Nephron progenitor cell (in vitro differentiated cells): ENCODE measurements at regions not wholly inside any gene's neighbourhood (a gene's known extent, or its start where the extent isn't known, plus 50 kb on each side); places are given as distances from the start of the nearest gene placed in this dataset.
A peak's percentile ranks its signal among the peaks of the same experiment; 100 is the strongest.

Source experiments
- DNase-seq: peaks from one replicate; pipeline ENCODE4 v3.0.0; 2021
- H3K27ac Mint-ChIP-seq: 2 replicates; pipeline ENCODE4 v1.8.0; 2021; ENCODE audit warnings: mild to moderate bottlenecking, moderate library complexity, mixed read lengths
- H3K27me3 Mint-ChIP-seq: 2 replicates; pipeline ENCODE4 v1.8.0; 2021; ENCODE audit warnings: mild to moderate bottlenecking, low read depth, mixed read lengths; ENCODE audit not compliant: poor library complexity
- H3K36me3 Mint-ChIP-seq: 2 replicates; pipeline ENCODE4 v1.8.0; 2021; ENCODE audit warnings: low read depth, mixed read lengths
- H3K4me1 Mint-ChIP-seq: 2 replicates; pipeline ENCODE4 v1.8.0; 2021; ENCODE audit warnings: mixed read lengths
- H3K4me3 Mint-ChIP-seq: 2 replicates; pipeline ENCODE4 v1.8.0; 2021; ENCODE audit warnings: mild to moderate bottlenecking, moderate library complexity, mixed read lengths
- H3K9me3 Mint-ChIP-seq: 2 replicates; pipeline ENCODE4 v1.8.0; 2021; ENCODE audit warnings: mild to moderate bottlenecking, moderate library complexity, mixed read lengths
- CTCF ChIP-seq: fragments of 200-600 bp; sonication (generic); IDR thresholded peaks from 2 replicates; pipeline ENCODE4 v1.5.0; 2021; ENCODE audit warnings: antibody characterized with exemption

- peaks cover 57% of the 10 kb centered on the region for H3K4me1 Mint-ChIP-seq
- no peak for DNase-seq
Observed at GRCh38 chr12:124496584-124496983, 70.8 kb downstream of the NCOR2 start.

GRCh38 chr12:124495194-124495983, 72.0 kb downstream of the NCOR2 start:
- no peak overlapping the region for H3K27ac Mint-ChIP-seq
- DNase-seq, result no peak
- TF ChIP-seq CTCF, result no peak

More at GRCh38 chr12:124496584-124496983, 70.8 kb downstream of the NCOR2 start:
- peaks cover 8% of the 10 kb centered on the region for H3K27me3 Mint-ChIP-seq
- no peak for TF ChIP-seq CTCF
- H3K4me3 Mint-ChIP-seq, result no peak overlapping the region
- H3K36me3 Mint-ChIP-seq, result no peaks in the 10 kb centered on the region
- no peak overlapping the region for H3K27ac Mint-ChIP-seq
- H3K9me3 Mint-ChIP-seq, result no peaks in the 10 kb centered on the region

GRCh38 chr12:124494751-124495129, 72.7 kb downstream of the NCOR2 start:
- TF ChIP-seq CTCF, result no peak
- H3K4me1 Mint-ChIP-seq, result peaks cover 52% of the 10 kb centered on the region
- H3K36me3 Mint-ChIP-seq, result no peaks in the 10 kb centered on the region
- H3K9me3 Mint-ChIP-seq, result no peaks in the 10 kb centered on the region
- no peak for DNase-seq
- no peak overlapping the region for H3K27ac Mint-ChIP-seq
- H3K4me3 Mint-ChIP-seq, result no peak overlapping the region
- H3K27me3 Mint-ChIP-seq, result peaks cover 5% of the 10 kb centered on the region

More at GRCh38 chr12:124495194-124495983, 72.0 kb downstream of the NCOR2 start:
- Mint-ChIP-seq H3K4me3 (no peak overlapping the region), H3K27me3 (peaks cover 5% of the 10 kb centered on the region), H3K36me3 (no peaks in the 10 kb centered on the region), H3K9me3 (no peaks in the 10 kb centered on the region), H3K4me1 (peaks cover 55% of the 10 kb centered on the region)

- no peaks in the 10 kb centered on the region for H3K9me3 Mint-ChIP-seq
- H3K4me1 Mint-ChIP-seq, result peaks cover 51% of the 10 kb centered on the region
- TF ChIP-seq CTCF, result no peak
- H3K4me3 Mint-ChIP-seq, result no peak overlapping the region
- peaks cover 5% of the 10 kb centered on the region for H3K27me3 Mint-ChIP-seq
- H3K36me3 Mint-ChIP-seq, result no peaks in the 10 kb centered on the region
- DNase-seq, result no peak
- peak overlapping the region; percentile 64 for H3K27ac Mint-ChIP-seq
Observed at GRCh38 chr12:124493809-124494750, 73.3 kb downstream of the NCOR2 start.

- Mint-ChIP-seq H3K36me3 (no peaks in the 10 kb centered on the region), H3K9me3 (no peaks in the 10 kb centered on the region), H3K27me3 (peaks cover 3% of the 10 kb centered on the region), H3K4me1 (peaks cover 47% of the 10 kb centered on the region), H3K27ac (no peak overlapping the region), H3K4me3 (no peak overlapping the region)
- no peak for DNase-seq
- no peak for TF ChIP-seq CTCF
Observed at GRCh38 chr12:124492879-124493808, 74.3 kb downstream of the NCOR2 start.
